H1 (cell line): ENCODE measurements at regions not wholly inside any gene's neighbourhood (a gene's known extent, or its start where the extent isn't known, plus 50 kb on each side); places are given as distances from the start of the nearest gene placed in this dataset.

ENCODE experiments used
- CTCF ChIA-PET: fragments of 300-600 bp; sonication (Branson Sonifier 250); formaldehyde crosslinking; loops from one replicate; lab custom pipeline; 2021; ENCODE audit not compliant: partially characterized antibody; lab: Charles Lee
- POLR2A ChIA-PET: fragments of 300-600 bp; sonication (Branson Sonifier 250); formaldehyde crosslinking; loops from one replicate; lab custom pipeline; 2021; ENCODE audit warnings: inconsistent platforms; ENCODE audit not compliant: partially characterized antibody; lab: Charles Lee
- DNase-seq, 2 experiments: peaks; one replicate each; pipeline versions ENCODE4 v3.0.0 to v3.0.0-alpha.2; 2010 to 2022; ENCODE audit warnings: low spot score in 2 of 2, low read depth in 1 of 2, mixed read lengths in 1 of 2
- FAIRE-seq: peaks from 2 replicates; lab custom pipeline; 2011; peaks lifted over from hg19 to GRCh38; lab: Jason Lieb, UNC
- H2AFZ ChIP-seq: 2 replicates; pipeline ENCODE4 v1.8.1; 2012; ENCODE audit warnings: low read length, inconsistent platforms
- H2AK5ac ChIP-seq: 2 replicates; pipeline ENCODE4 v1.6.1; 2013; ENCODE audit warnings: low read depth, low read length
- H2BK120ac ChIP-seq: replicated peaks from 2 replicates; pipeline ENCODE3; 2013; ENCODE audit warnings: low read depth, low read length, inconsistent platforms
- H2BK12ac ChIP-seq: 2 replicates; pipeline ENCODE4 v1.6.1; 2013; ENCODE audit warnings: low read depth, low read length
- H2BK15ac ChIP-seq: 2 replicates; pipeline ENCODE4 v1.6.1; 2013; ENCODE audit warnings: low read length
- H2BK20ac ChIP-seq: 2 replicates; pipeline ENCODE4 v1.6.1; 2013; ENCODE audit warnings: low read length
- H2BK5ac ChIP-seq: 2 replicates; pipeline ENCODE4 v1.6.1; 2013; ENCODE audit warnings: low read depth, low read length
- H3K14ac ChIP-seq: 2 replicates; pipeline ENCODE4 v1.6.1; 2013; ENCODE audit warnings: inconsistent platforms; ENCODE audit not compliant: insufficient read length
- H3K18ac ChIP-seq: 2 replicates; pipeline ENCODE4 v1.6.1; 2013; ENCODE audit warnings: low read length; ENCODE audit errors: extremely low read depth
- H3K23ac ChIP-seq: 2 replicates; pipeline ENCODE4 v1.6.1; 2013; ENCODE audit warnings: inconsistent platforms; ENCODE audit not compliant: insufficient read length
- H3K23me2 ChIP-seq: 2 replicates; pipeline ENCODE4 v1.6.1; 2013; ENCODE audit warnings: low read depth, low read length
- H3K27ac ChIP-seq: 2 replicates; pipeline ENCODE4 v1.6.1; 2011; ENCODE audit warnings: low read depth, low read length, inconsistent platforms
- H3K27me3 ChIP-seq, 4 experiments: replicated peaks in 1 of 4; 1 replicate in 1 of 4; 2 replicates in 3 of 4; pipeline versions ENCODE4 v1.6.1 to v1.8.1; 2011 to 2013; ENCODE audit warnings: low read length in 3 of 4, mild to moderate bottlenecking in 3 of 4, inconsistent platforms in 2 of 4, mixed read lengths in 2 of 4, moderate library complexity in 1 of 4; ENCODE audit not compliant: control insufficient read depth in 3 of 4, insufficient read depth in 3 of 4; ENCODE audit errors: extremely low read depth in 1 of 4
- H3K36me3 ChIP-seq, 4 experiments: 2 replicates each; pipeline versions ENCODE4 v1.6.1 to v1.8.1; 2011 to 2013; ENCODE audit warnings: mild to moderate bottlenecking in 4 of 4, low read length in 3 of 4, moderate library complexity in 2 of 4, control low read depth in 1 of 4, inconsistent platforms in 1 of 4; ENCODE audit not compliant: insufficient read depth in 4 of 4, control insufficient read depth in 2 of 4
- H3K4ac ChIP-seq: replicated peaks from 2 replicates; pipeline ENCODE3; 2013; ENCODE audit warnings: low read length, low read depth, mixed read lengths, inconsistent platforms; ENCODE audit not compliant: insufficient read length
- H3K4me1 ChIP-seq, 4 experiments: replicated peaks in 1 of 4; 1 replicate in 1 of 4; 2 replicates in 3 of 4; pipeline versions ENCODE4 v1.6.1 to v1.8.1; 2011 to 2013; ENCODE audit warnings: low read length in 3 of 4, inconsistent platforms in 2 of 4, mixed read lengths in 1 of 4; ENCODE audit not compliant: insufficient read depth in 4 of 4, control insufficient read depth in 3 of 4
- H3K4me2 ChIP-seq, 2 experiments: 2 replicates each; pipeline versions ENCODE4 v1.6.1 to v1.8.1; 2011 to 2013; ENCODE audit warnings: low read depth in 2 of 2, low read length in 2 of 2, control low read depth in 1 of 2, inconsistent platforms in 1 of 2, mild to moderate bottlenecking in 1 of 2; ENCODE audit not compliant: insufficient read depth in 1 of 2
- H3K4me3 ChIP-seq, 4 experiments: fragments of 200-600, 300-600 bp in 1 of 4; sonication (generic), shearing (Covaris generic), sonication (Bioruptor Twin) in 1 of 4; 2 replicates each; pipeline versions ENCODE4 v1.5.1 to v1.8.1; 2011 to 2016; ENCODE audit warnings: low read length in 4 of 4, low read depth in 3 of 4, control low read depth in 2 of 4, inconsistent platforms in 2 of 4, mild to moderate bottlenecking in 2 of 4, mixed read lengths in 1 of 4, moderate library complexity in 1 of 4; ENCODE audit not compliant: insufficient read depth in 2 of 4; ENCODE audit errors: extremely low read depth in 1 of 4
- H3K56ac ChIP-seq: replicated peaks from 2 replicates; pipeline ENCODE3; 2013; ENCODE audit warnings: low read depth, mild to moderate bottlenecking, mixed read lengths, low read length, inconsistent platforms; ENCODE audit not compliant: insufficient read length
- H3K79me1 ChIP-seq: 2 replicates; pipeline ENCODE4 v1.6.1; 2013; ENCODE audit warnings: low read depth, low read length, control low read depth
- H3K79me2 ChIP-seq, 2 experiments: 2 replicates each; pipeline versions ENCODE4 v1.6.1 to v1.8.1; 2012 to 2013; ENCODE audit warnings: low read length in 2 of 2, mild to moderate bottlenecking in 2 of 2, inconsistent platforms in 1 of 2; ENCODE audit not compliant: insufficient read depth in 2 of 2, control insufficient read depth in 1 of 2
- H3K9ac ChIP-seq, 4 experiments: replicated peaks in 1 of 4; 1 replicate in 1 of 4; 2 replicates in 3 of 4; pipeline versions ENCODE4 v1.6.1 to v1.8.1; 2011 to 2013; ENCODE audit warnings: low read depth in 3 of 4, low read length in 3 of 4, control low read depth in 2 of 4, mild to moderate bottlenecking in 2 of 4, moderate library complexity in 2 of 4, inconsistent platforms in 1 of 4; ENCODE audit errors: extremely low read depth in 1 of 4
- H3K9me3 ChIP-seq, 2 experiments: 2 replicates each; pipeline versions ENCODE4 v1.6.1 to v1.8.1; 2012 to 2013; ENCODE audit warnings: mild to moderate bottlenecking in 2 of 2, moderate library complexity in 2 of 2, control low read depth in 1 of 2, inconsistent platforms in 1 of 2, low read depth in 1 of 2, low read length in 1 of 2, mixed read lengths in 1 of 2; ENCODE audit not compliant: insufficient read depth in 2 of 2
- H4K20me1 ChIP-seq, 2 experiments: replicated peaks in 1 of 2; 2 replicates each; pipeline versions ENCODE3 to v1.8.1; 2011 to 2013; ENCODE audit warnings: inconsistent platforms in 2 of 2, low read length in 2 of 2, mild to moderate bottlenecking in 1 of 2; ENCODE audit not compliant: insufficient read depth in 2 of 2, control insufficient read depth in 1 of 2
- H4K5ac ChIP-seq: 2 replicates; pipeline ENCODE4 v1.6.1; 2013; ENCODE audit warnings: low read length, low read depth, mixed read lengths, inconsistent platforms; ENCODE audit not compliant: insufficient read length
- H4K8ac ChIP-seq: 2 replicates; pipeline ENCODE4 v1.8.0; 2013; ENCODE audit warnings: mild to moderate bottlenecking, moderate library complexity, low read length, inconsistent platforms; ENCODE audit not compliant: insufficient read depth; ENCODE audit errors: extremely low read depth
- H4K91ac ChIP-seq: replicated peaks from 2 replicates; pipeline ENCODE3; 2013; ENCODE audit warnings: low read length, mixed read lengths, inconsistent platforms; ENCODE audit not compliant: insufficient read length
- CHD1 ChIP-seq: IDR thresholded peaks from 2 replicates; pipeline ENCODE4 v1.6.1; 2012; ENCODE audit warnings: low read depth, low read length, improper control_type of control experiment
- POLR2AphosphoS5 ChIP-seq: IDR thresholded peaks from 2 replicates; pipeline ENCODE4 v1.6.1; 2011; ENCODE audit warnings: low read depth, low read length
- TAF7 ChIP-seq: optimal IDR thresholded peaks from 2 replicates; pipeline ENCODE3; 2011; ENCODE audit warnings: low read depth, mild to moderate bottlenecking, inconsistent platforms, low read length, moderate library complexity, borderline replicate concordance
- TCF12 ChIP-seq: IDR thresholded peaks from 2 replicates; pipeline ENCODE4 v1.6.1; 2011; ENCODE audit warnings: low read depth, mild to moderate bottlenecking, low read length
- ZNF274 ChIP-seq: IDR thresholded peaks from 2 replicates; pipeline ENCODE4 v1.7.0; 2012; ENCODE audit warnings: low read length, borderline replicate concordance; ENCODE audit errors: extremely low read depth
- WGBS, 2 experiments: shearing (Covaris generic) in 1 of 2; methylation state at CpG; one replicate each; pipeline versions ENCODE4 v1.1.6 to v1.1.7; 2013 to 2015; ENCODE audit warnings: low lambda C conversion rate in 2 of 2, mixed read lengths in 2 of 2, inconsistent platforms in 1 of 2, low coverage in 1 of 2, missing lambda C conversion rate in 1 of 2; ENCODE audit not compliant: insufficient replicate concordance in 2 of 2, insufficient coverage in 1 of 2, insufficient read length in 1 of 2; ENCODE audit errors: extremely low coverage in 1 of 2, missing lambda C conversion rate in 1 of 2; 5-methylcytosine and 5-hydroxymethylcytosine counted together

DNA sequence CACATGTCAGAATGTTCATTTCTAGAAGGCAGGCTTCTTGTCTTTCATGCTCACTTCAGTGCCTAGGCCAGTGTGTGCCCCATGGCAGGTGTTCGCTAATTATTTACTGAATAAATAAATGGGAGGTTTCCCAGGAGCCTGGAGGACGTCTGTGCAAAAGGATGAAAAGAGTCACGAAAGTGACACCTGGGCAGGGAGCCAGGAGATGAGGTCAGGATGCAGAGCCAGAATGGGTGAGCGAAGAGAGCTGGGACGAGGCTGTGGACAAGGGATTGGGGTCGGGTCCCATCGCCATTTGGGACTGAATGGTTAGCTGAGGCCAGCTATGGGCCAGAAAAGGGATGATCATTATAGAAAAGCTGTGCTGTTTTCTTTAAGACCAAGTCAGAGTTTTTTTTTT lies 560.4 kb downstream of the TBC1D22A start:
- ChIA-PET CTCF (interaction anchor here (0.7 kb wide), 1 partner anchor 108 kb away, joined by 3 read pairs; no protein-coding TSS in a partner anchor), POLR2A (interaction anchor here (0.6 kb wide), 1 partner anchor 652 kb away, joined by 3 read pairs; no protein-coding TSS in a partner anchor)
- Histone ChIP-seq H3K36me3 (no peaks in the 10 kb centered on the region; a peak in 1 of 8 replicates), H3K27me3 (no peaks in the 10 kb centered on the region; a peak in 1 of 7 replicates), H2BK120ac (no peak overlapping the region), H4K20me1 (no peaks in the 10 kb centered on the region), H2BK15ac (no peak overlapping the region), H2BK12ac (no peak overlapping the region), H3K27ac (no peak overlapping the region), H3K79me2 (no peaks in the 10 kb centered on the region), H4K5ac (no peak overlapping the region), H3K23me2 (no peaks in the 10 kb centered on the region), H3K23ac (no peak overlapping the region), H3K14ac (no peak overlapping the region), H4K91ac (no peak overlapping the region), H3K4me2 (no peak overlapping the region), H3K4ac (no peak overlapping the region), H3K79me1 (no peaks in the 10 kb centered on the region), H2BK20ac (no peak overlapping the region), H4K8ac (no peak overlapping the region), H3K18ac (no peak overlapping the region), H3K9ac (no peak overlapping the region), H3K4me1 (no peaks in the 10 kb centered on the region), H2AK5ac (no peak overlapping the region), H3K56ac (no peak overlapping the region), H2BK5ac (no peak overlapping the region), H3K4me3 (no peak overlapping the region), H3K9me3 (peaks cover 71 to 80% of the 10 kb centered on the region in 2 experiments), H2AFZ (no peak overlapping the region)
- DNase-seq, result no peak
- 67% methylated on average over 7 of the region's 7 CpGs; no CpG with 5 or more reads in 1 of the 2 experiments for WGBS, 2 experiments
- FAIRE-seq, result no peak
- TF ChIP-seq ZNF274 (no peak), TCF12 (no peak), CHD1 (no peak), POLR2AphosphoS5 (no peak), TAF7 (no peak)
- TF ChIP-seq, all 59 proteins: peak for 0
